ENCODE measurements at regions not wholly inside any gene's neighbourhood (a gene's known extent, or its start where the extent isn't known, plus 50 kb on each side); places are given as distances from the start of the nearest gene placed in this dataset.

GRCh38 chr9:708551-709432 lies 132.7 kb upstream of the DMRT1 start:
- H3K9me3 ChIP-seq: no peaks in the 10 kb centered on the region
- TF ChIP-seq CTCF (IDR thresholded peaks at IDR 0.05) (no peak), POLR2A (IDR thresholded peaks at IDR 0.05) (no peak), POLR2AphosphoS5 (IDR thresholded peaks at IDR 0.05) (peak; percentile 73)
- no peaks in the 10 kb centered on the region for H3K27me3 ChIP-seq (replicated peaks; ENCODE audit: insufficient read depth)
- H3K27ac ChIP-seq: peak overlapping the region; percentile 72 to 84
- H3K36me3 ChIP-seq: peaks cover 4 to 11% of the 10 kb centered on the region in 2 donors
- intact Hi-C loops (cut with DNase I): loop anchor here (5.0 kb wide), 1 partner anchor 39 kb away; no protein-coding TSS in a partner anchor
- peak overlapping the region; percentile 5 to 20 for H3K4me3 ChIP-seq
- 38% methylated on average over 9 of the region's 9 CpGs for WGBS
- no peak for DNase-seq (ENCODE audit: low spot score)
- H3K4me1 ChIP-seq (replicated peaks): peaks cover 5% of the 10 kb centered on the region

- Histone ChIP-seq H3K4me1 (replicated peaks) (peaks cover 5% of the 10 kb centered on the region), H3K27me3 (replicated peaks; ENCODE audit: insufficient read depth) (no peaks in the 10 kb centered on the region), H3K9me3 (no peaks in the 10 kb centered on the region), H3K27ac (no peak overlapping the region), H3K4me3 (no peak overlapping the region), H3K36me3 (peaks cover 4 to 11% of the 10 kb centered on the region in 2 donors)
- intact Hi-C loops (cut with DNase I): no loop called here
- WGBS: 94% methylated on average over 14 of the region's 14 CpGs
- TF ChIP-seq POLR2A (IDR thresholded peaks at IDR 0.05): no peak
- TF ChIP-seq POLR2AphosphoS5 (IDR thresholded peaks at IDR 0.05): no peak
- no peak for TF ChIP-seq CTCF (IDR thresholded peaks at IDR 0.05)
- DNase-seq (ENCODE audit: low spot score): no peak
Measured at GRCh38 chr9:710951-711745, 130.3 kb upstream of the DMRT1 start.

GRCh38 chr9:711761-712553 lies 129.5 kb upstream of the DMRT1 start:
- 94% methylated on average over 22 of the region's 22 CpGs for WGBS
- H3K36me3 ChIP-seq: peaks cover 4 to 11% of the 10 kb centered on the region in 2 donors
- intact Hi-C loops (cut with DNase I): no loop called here
- H3K27me3 ChIP-seq (replicated peaks; ENCODE audit: insufficient read depth): no peaks in the 10 kb centered on the region
- no peak overlapping the region for H3K4me3 ChIP-seq
- TF ChIP-seq POLR2A (IDR thresholded peaks at IDR 0.05) (no peak), POLR2AphosphoS5 (IDR thresholded peaks at IDR 0.05) (no peak), CTCF (IDR thresholded peaks at IDR 0.05) (no peak)
- H3K27ac ChIP-seq: no peak overlapping the region
- no peaks in the 10 kb centered on the region for H3K9me3 ChIP-seq
- no peak for DNase-seq (ENCODE audit: low spot score)
- peaks cover 5% of the 10 kb centered on the region for H3K4me1 ChIP-seq (replicated peaks)

- peak overlapping the region; percentile 30 to 66 for H3K27ac ChIP-seq
- H3K9me3 ChIP-seq: no peaks in the 10 kb centered on the region
- H3K4me1 ChIP-seq (replicated peaks): peaks cover 5% of the 10 kb centered on the region
- no peaks in the 10 kb centered on the region for H3K27me3 ChIP-seq (replicated peaks; ENCODE audit: insufficient read depth)
- TF ChIP-seq POLR2A (IDR thresholded peaks at IDR 0.05): no peak
- TF ChIP-seq CTCF (IDR thresholded peaks at IDR 0.05): no peak
- no peak for TF ChIP-seq POLR2AphosphoS5 (IDR thresholded peaks at IDR 0.05)
- 93% methylated on average over 16 of the region's 16 CpGs for WGBS
- peaks cover 4 to 11% of the 10 kb centered on the region in 2 donors for H3K36me3 ChIP-seq
- no peak for DNase-seq (ENCODE audit: low spot score)
- intact Hi-C loops (cut with DNase I): no loop called here
- H3K4me3 ChIP-seq: no peak overlapping the region
Measured at GRCh38 chr9:712643-713042, 128.9 kb upstream of the DMRT1 start.

Data from prostate gland (tissue), 2 donors.